PFSK-1 (cell line): ENCODE measurements at regions not wholly inside any gene's neighbourhood (a gene's known extent, or its start where the extent isn't known, plus 50 kb on each side); places are given as distances from the start of the nearest gene placed in this dataset.

Source experiments
- FOXP2 ChIP-seq: optimal IDR thresholded peaks from 2 replicates; pipeline ENCODE3; 2011; ENCODE audit warnings: borderline replicate concordance, control low read depth, inconsistent platforms; ENCODE audit not compliant: insufficient read depth; ENCODE audit errors: extremely low read length, extremely low read depth
- POLR2AphosphoS5 ChIP-seq: IDR thresholded peaks from 2 replicates; pipeline ENCODE4 v1.6.1; 2012; ENCODE audit warnings: low read depth, mild to moderate bottlenecking, control low read depth, low read length, moderate library complexity
- REST ChIP-seq, 2 experiments: IDR thresholded peaks; 2 replicates each; pipeline versions ENCODE4 v1.6.1 to v1.8.0; 2011 to 2012; ENCODE audit warnings: low read depth in 2 of 2, low read length in 2 of 2, control low read depth in 1 of 2, inconsistent platforms in 1 of 2, mild to moderate bottlenecking in 1 of 2, moderate library complexity in 1 of 2; ENCODE audit not compliant: insufficient read depth in 1 of 2
- SIN3A ChIP-seq: IDR thresholded peaks from 2 replicates; pipeline ENCODE4 v1.6.1; 2012; ENCODE audit warnings: mild to moderate bottlenecking, low read length, moderate library complexity, borderline replicate concordance; ENCODE audit not compliant: insufficient read depth
- TAF1 ChIP-seq: IDR thresholded peaks from 2 replicates; pipeline ENCODE4 v1.6.1; 2012; ENCODE audit warnings: low read length, control low read depth, borderline replicate concordance; ENCODE audit not compliant: insufficient read depth

GRCh38 chr2:181178130-181178529 is 197.7 kb downstream of the UBE2E3 start:
- TF ChIP-seq POLR2AphosphoS5, result no peak
- no peak for TF ChIP-seq TAF1
- no peak for TF ChIP-seq REST (IDR thresholded peaks at IDR 0.05; ENCODE audit: insufficient read depth in 1 of 2, low read depth in 2 of 2, low read length in 2 of 2)
- no peak for TF ChIP-seq SIN3A
- no peak for TF ChIP-seq FOXP2

GRCh38 chr2:181178823-181179412 is 198.5 kb downstream of the UBE2E3 start:
- TF ChIP-seq TAF1 (no peak), SIN3A (no peak), POLR2AphosphoS5 (no peak), FOXP2 (no peak), REST (IDR thresholded peaks at IDR 0.05; ENCODE audit: insufficient read depth in 1 of 2, low read depth in 2 of 2, low read length in 2 of 2) (no peak)

GRCh38 chr2:181183878-181184542 is 203.6 kb downstream of the UBE2E3 start:
- no peak for TF ChIP-seq FOXP2
- no peak for TF ChIP-seq REST (IDR thresholded peaks at IDR 0.05; ENCODE audit: insufficient read depth in 1 of 2, low read depth in 2 of 2, low read length in 2 of 2)
- TF ChIP-seq POLR2AphosphoS5, result no peak
- TF ChIP-seq TAF1, result no peak
- no peak for TF ChIP-seq SIN3A

- TF ChIP-seq TAF1, result no peak
- no peak for TF ChIP-seq REST (IDR thresholded peaks at IDR 0.05; ENCODE audit: insufficient read depth in 1 of 2, low read depth in 2 of 2, low read length in 2 of 2)
- no peak for TF ChIP-seq POLR2AphosphoS5
- no peak for TF ChIP-seq SIN3A
These were observed 205.0 kb downstream of the UBE2E3 start for GRCh38 chr2:181185421-181185820.
